GM19395 (cell line): ENCODE measurements at regions not wholly inside any gene's neighbourhood (a gene's known extent, or its start where the extent isn't known, plus 50 kb on each side); places are given as distances from the start of the nearest gene placed in this dataset.

Experiments used
- ATAC-seq: cut with Tn5 transposase; IDR thresholded peaks from one replicate; pipeline ENCODE4 v1.9.1; 2021; ENCODE audit warnings: mild to moderate bottlenecking, moderate library complexity; ENCODE audit not compliant: unreplicated experiment

GRCh38 chr9:71590362-71590761 lies 178.0 kb downstream of the CEMIP2 start:
- ATAC-seq, result no peak

GRCh38 chr9:71589612-71590011 lies 178.7 kb downstream of the CEMIP2 start:
- no peak for ATAC-seq

GRCh38 chr9:71587576-71588362 lies 180.5 kb downstream of the CEMIP2 start:
- ATAC-seq, result no peak

GRCh38 chr9:71583792-71584191 lies 184.5 kb downstream of the CEMIP2 start:
- no peak for ATAC-seq

- ATAC-seq, result no peak
Measured at GRCh38 chr9:71582347-71582746, 186.0 kb downstream of the CEMIP2 start.

- ATAC-seq, result no peak
Measured at GRCh38 chr9:71581101-71581500, 187.2 kb downstream of the CEMIP2 start.

GRCh38 chr9:71571186-71571585 lies 197.1 kb downstream of the CEMIP2 start:
- no peak for ATAC-seq

GRCh38 chr9:71567890-71568289 lies 200.4 kb downstream of the CEMIP2 start:
- ATAC-seq, result no peak

- no peak for ATAC-seq
Measured at GRCh38 chr9:71562140-71562539, 206.2 kb downstream of the CEMIP2 start.

GRCh38 chr9:71557310-71557709 lies 211.0 kb downstream of the CEMIP2 start:
- no peak for ATAC-seq

- no peak for ATAC-seq
Measured at GRCh38 chr9:71552480-71552879, 215.8 kb downstream of the CEMIP2 start.

- ATAC-seq, result peak; percentile 92
Measured at GRCh38 chr9:71549023-71549422, 219.3 kb downstream of the CEMIP2 start.

- peak; percentile 45 for ATAC-seq
Measured at GRCh38 chr9:71544464-71544863, 223.8 kb downstream of the CEMIP2 start.

GRCh38 chr9:71541436-71541835 lies 226.9 kb downstream of the CEMIP2 start:
- no peak for ATAC-seq

- ATAC-seq, result no peak
Measured at GRCh38 chr9:71524996-71525580, 243.2 kb downstream of the CEMIP2 start.

- ATAC-seq, result no peak
Measured at GRCh38 chr9:71524516-71524915, 243.8 kb downstream of the CEMIP2 start.

GRCh38 chr9:71521132-71521531 lies 247.2 kb downstream of the CEMIP2 start:
- no peak for ATAC-seq

- ATAC-seq, result no peak
Measured at GRCh38 chr9:71519098-71519696, 249.1 kb downstream of the CEMIP2 start.

- no peak for ATAC-seq
Measured at GRCh38 chr9:71518045-71518827, 250.1 kb downstream of the CEMIP2 start.

GRCh38 chr9:71515626-71516025 lies 252.7 kb downstream of the CEMIP2 start:
- no peak for ATAC-seq

GRCh38 chr9:71515107-71515506 lies 253.2 kb downstream of the CEMIP2 start:
- no peak for ATAC-seq
